ENCODE measurements at regions not wholly inside any gene's neighbourhood (a gene's known extent, or its start where the extent isn't known, plus 50 kb on each side); places are given as distances from the start of the nearest gene placed in this dataset.
"Not testable (repeated sequence)": the region's sequence is repeated elsewhere in the genome, so short reads cannot be mapped to it uniquely, and the experiment has no call there.

DNA sequence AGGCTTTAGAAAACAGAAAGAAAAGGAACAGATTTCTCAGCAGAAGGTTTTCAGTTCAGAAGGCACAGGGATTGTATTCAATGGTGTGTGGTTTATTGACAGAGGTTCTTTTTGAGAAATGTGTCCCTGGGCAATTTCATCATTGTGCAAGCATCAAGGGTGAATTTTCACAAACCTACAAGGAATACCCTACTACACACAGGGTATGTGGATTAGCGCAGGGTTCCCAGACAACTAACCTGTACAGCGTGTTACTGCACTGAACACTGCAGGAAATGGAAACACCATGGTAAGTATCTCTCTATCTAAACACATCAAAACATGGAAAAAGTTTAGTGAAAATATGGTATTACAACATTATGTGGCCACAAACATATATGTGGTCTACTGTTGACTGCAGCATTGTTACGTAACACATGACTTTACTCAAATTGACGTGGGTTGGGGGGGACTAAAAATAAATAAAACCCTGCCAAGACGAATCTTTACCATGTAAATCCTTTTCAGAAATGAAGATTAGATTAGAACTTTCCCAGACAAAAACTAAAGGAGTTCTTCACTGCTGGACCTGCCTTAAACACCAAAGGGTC lies 893.1 kb downstream of the TMEM121 start:
- DNase-seq (ENCODE audit: low read depth) = no peak

GRCh38 chr14:106421431-106422033 lies 895.1 kb downstream of the TMEM121 start:
- peak; percentile 54 for DNase-seq (ENCODE audit: low read depth)

GRCh38 chr14:106422066-106422465 lies 895.7 kb downstream of the TMEM121 start:
- no peak for DNase-seq (ENCODE audit: low read depth)

DNA sequence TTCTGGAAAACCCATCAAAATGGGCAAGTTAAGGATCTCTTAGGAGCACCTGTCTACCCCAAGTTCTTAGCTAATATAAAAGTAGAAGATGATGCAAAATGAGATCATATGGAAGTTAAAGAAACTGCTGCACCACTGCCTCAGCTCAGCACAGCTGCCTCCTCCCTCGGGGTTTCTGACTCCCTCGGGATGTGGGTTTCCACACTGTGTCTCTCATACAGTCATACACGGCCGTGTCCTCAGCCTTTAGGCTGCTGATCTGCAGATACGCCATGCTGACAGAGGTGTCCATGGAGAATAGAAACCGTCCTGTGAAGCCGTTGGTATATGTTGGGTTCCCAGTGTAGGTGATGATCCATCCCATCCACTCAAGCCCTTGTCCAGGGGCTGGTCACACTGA lies 898.8 kb downstream of the TMEM121 start:
- not testable (repeated sequence) for DNase-seq (ENCODE audit: low read depth)

DNA sequence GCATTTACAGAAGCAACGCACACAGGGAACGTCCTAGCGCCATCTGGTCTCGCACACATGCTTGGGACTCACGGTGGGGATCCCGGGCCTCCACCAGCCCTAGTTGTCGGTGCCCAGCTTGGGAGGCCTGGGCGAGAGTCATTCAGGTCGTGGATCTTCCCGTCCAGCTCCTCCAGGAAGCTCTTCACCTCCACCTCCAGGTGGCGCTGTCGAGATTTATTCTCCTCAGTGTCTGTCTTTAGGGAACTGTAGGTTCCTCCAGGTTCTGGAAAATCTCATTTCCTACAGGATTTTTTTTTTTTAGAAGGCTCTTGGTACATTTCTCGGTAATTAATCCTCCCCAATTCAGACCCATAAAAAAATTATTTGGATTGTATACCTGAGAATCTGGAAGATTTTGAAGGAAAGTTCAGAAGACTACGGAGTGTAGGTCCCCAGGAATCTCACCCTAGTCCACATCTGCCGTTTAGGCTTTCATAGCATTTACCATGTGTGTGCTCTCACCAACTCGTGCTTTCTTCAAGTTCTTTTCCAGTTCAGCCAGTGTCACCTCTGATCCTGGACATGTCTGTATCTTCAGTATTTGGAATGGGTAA lies 910.0 kb downstream of the TMEM121 start:
- DNase-seq (ENCODE audit: low read depth) = peak; percentile 54

GRCh38 chr14:106442857-106443256 lies 916.5 kb downstream of the TMEM121 start:
- peak; percentile 31 for DNase-seq (ENCODE audit: low read depth)

GRCh38 chr14:106455026-106455425 lies 928.6 kb downstream of the TMEM121 start:
- no peak for DNase-seq (ENCODE audit: low read depth)

- DNase-seq (ENCODE audit: low read depth) = peak; percentile 51
These were observed 933.8 kb downstream of the TMEM121 start for GRCh38 chr14:106459971-106460730.

DNA sequence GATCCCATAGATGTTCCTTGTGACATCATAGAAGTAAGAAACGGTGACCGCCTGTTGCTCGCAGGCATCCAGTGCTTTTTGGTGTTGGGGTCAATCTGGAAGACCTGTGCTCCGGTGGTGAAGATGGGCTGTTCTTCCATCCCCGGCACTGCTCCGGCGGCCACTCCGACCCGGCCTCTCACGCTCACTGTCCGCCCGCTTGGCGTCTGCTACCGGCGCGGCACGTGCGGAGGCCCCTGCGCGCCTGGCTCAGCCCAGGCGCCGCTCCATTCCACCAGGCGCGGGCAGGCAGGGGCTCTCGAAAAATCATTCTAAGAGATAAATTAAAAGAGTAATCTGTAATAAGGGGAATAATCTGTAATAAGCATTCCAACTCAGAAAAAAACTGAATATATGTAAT lies 934.5 kb downstream of the TMEM121 start:
- no peak for DNase-seq (ENCODE audit: low read depth)

DNA sequence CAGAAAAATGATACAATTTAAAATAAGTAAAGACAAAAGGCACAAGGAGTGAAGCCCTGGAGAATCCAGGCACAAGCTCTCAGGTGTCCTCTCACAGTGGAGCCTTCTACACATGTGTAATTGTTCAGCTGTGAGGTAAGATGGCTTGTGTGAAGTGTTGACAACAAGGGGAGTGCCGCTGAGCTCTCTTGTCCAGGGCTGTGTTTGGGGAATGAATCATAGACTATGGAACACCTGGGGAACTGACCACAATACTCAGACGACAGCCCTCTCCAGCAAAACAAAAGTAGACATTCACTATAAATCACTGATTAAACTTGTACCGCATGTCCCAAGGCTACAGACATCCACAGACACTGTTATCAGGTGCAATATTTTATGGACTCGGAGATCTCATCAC lies 940.1 kb downstream of the TMEM121 start:
- not testable (repeated sequence) for DNase-seq (ENCODE audit: low read depth)

- DNase-seq (ENCODE audit: low read depth) = not testable (repeated sequence)
These were observed 942.5 kb downstream of the TMEM121 start for GRCh38 chr14:106468869-106469268.

DNA sequence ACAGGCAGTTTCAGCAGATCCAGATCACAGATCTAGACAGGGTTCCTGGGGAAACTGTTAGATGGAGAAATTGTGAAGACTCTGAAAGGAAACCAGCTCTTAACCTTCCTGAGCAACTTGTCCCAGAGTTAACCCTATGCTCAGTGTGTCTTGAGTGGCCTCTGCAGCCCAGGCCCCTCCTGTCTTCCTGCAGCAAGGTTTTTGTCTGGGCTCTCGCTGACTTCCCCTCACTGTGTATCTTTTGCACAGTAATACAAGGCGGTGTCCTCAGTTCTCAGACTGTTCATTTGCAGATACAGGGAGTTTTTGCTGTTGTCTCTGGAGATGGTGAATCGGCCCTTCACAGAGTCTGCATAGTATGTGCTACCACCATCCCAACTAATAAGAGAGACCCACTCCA lies 943.6 kb downstream of the TMEM121 start:
- DNase-seq (ENCODE audit: low read depth) = not testable (repeated sequence)

DNA sequence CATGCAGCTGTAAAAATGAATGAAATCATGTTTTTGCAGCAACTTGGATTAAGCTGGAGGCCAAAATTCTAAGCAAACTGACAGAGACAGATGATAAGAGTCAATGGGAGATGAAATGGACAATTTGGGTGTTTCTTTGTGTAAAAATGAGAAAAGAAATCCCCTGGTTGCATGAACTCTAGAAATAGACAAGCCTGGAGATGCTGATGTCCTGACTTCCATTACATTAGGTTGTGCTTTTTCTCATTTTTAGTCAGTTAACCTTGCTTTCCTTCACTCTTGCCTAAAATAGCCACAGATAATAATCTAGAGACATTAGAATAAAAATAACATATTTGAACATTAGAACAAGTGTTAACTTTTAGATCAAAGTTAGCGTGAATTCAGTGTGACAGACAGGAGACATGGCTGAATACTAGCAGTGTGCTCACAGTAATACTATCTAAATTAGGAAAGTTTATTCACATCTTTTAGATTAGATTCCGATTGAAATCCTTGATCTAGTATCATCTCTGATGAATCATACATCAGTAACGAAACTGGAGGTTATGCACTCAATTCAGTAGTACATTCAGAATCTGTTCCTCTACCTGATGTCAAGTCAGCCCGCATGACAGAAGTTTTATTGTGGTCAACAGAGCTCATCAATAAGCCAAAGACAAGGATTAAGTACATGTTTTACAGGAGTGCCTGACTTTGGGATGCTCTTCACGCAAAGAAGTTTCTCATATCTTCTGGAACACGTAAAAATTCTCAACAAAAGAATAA lies 948.1 kb downstream of the TMEM121 start:
- not testable (repeated sequence) for DNase-seq (ENCODE audit: low read depth)

GRCh38 chr14:106475214-106475613 lies 948.8 kb downstream of the TMEM121 start:
- DNase-seq (ENCODE audit: low read depth) = not testable (repeated sequence)

DNA sequence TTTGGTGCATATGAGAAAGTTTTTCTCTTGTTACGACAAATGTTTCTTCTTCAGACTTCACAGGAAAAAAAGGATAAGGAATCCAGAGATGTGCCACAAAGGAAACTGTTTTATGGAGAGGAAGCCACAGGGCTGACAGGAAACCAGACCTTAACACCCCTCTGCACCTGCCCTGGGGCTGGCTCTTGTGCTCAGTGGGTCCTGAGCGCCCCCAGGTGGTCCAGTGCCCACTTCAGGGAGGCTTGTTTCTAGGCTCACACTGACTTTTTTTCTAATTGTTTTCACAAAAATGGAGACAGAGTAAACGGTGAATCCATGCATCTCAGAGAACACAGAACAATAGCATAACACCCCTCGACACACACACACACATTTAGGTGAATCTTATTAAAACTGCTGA lies 951.2 kb downstream of the TMEM121 start:
- not testable (repeated sequence) for DNase-seq (ENCODE audit: low read depth)

- DNase-seq (ENCODE audit: low read depth) = not testable (repeated sequence)
These were observed 953.9 kb downstream of the TMEM121 start for GRCh38 chr14:106480287-106480686.

DNA sequence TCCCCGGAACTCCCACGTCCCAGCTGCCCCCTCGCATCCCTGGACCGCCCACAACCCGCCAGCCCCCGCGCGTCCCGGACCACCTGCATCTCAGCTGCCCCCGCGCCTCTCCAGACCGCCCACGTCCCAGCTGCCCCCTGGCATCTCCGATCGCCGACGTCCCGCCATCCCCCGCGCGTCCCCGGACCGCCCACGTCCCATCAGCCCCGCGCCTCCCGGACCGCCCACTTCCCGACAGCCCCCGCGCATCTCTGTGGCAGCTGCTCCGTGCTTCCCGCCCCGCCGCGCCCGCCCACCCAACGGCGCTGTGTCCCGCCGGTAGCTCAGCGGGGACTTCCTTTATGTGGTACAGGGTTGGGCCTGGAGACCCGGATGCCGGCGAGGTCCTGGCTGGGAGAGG lies 955.8 kb downstream of the TMEM121 start:
- not testable (repeated sequence) for DNase-seq (ENCODE audit: low read depth)

- DNase-seq (ENCODE audit: low read depth) = no peak
These were observed 961.2 kb downstream of the TMEM121 start for GRCh38 chr14:106487600-106487999.

DNA sequence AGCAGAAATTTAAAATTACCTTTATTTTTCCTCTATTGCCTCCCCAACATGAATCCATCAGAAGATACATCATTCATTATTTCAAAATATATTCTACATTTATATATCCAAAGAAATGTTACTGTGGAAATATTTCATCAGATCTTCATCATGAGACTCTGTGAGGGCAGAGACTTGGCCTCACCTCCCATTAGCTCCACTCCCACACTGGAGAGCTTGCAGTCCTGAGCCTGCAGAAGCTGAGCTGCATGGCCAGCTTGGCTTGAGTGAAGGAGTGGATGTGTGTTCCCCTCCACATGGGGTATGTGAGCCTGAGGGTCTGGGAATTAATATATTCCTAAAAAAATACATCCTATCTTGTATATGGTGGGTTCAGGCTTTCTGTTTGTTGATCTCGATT lies 961.9 kb downstream of the TMEM121 start:
- DNase-seq (ENCODE audit: low read depth) = no peak

DNA sequence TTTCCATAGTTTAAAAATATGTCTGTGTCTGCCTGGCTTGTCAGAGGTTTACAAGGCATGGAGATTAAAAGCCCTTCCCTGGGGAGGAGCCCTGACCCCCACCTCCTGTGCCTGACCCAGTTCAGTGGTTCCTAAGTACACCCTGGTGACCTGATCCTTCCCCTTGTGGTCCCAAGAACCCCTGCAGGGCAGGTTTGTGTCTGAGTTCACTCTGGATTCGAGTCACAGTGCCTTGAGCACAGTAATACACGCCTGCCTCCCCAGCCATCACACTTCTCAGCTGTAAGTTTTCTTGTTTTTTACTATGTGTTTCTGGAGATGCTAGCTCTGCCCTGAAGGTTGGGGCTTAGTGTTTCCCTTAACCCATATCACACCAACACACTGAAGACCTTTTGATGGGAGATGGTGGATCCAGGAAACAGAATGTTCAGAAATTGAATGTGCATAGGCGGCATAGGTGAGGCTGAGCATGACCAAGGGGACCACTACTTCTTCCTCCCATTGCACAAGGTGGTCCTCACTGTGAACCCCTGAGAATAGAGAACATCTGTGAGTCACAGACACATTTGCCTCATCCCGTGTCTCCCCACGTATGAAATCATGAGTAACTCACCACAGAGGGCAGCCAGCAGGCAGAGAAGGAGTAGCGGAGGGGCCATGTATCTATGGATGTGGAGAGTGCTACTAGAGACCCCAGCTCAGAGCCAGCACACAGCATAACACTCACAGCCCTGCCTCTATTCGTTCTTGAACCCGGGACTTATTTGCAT lies 962.9 kb downstream of the TMEM121 start:
- DNase-seq (ENCODE audit: low read depth) = no peak

- DNase-seq (ENCODE audit: low read depth) = no peak
These were observed 964.1 kb downstream of the TMEM121 start for GRCh38 chr14:106490442-106490841.

Measured in activated T-cell treated with anti-CD3 and anti-CD28 coated beads for 24 hours (primary cell).